ENCODE measurements at regions not wholly inside any gene's neighbourhood (a gene's known extent, or its start where the extent isn't known, plus 50 kb on each side); places are given as distances from the start of the nearest gene placed in this dataset.

DNA sequence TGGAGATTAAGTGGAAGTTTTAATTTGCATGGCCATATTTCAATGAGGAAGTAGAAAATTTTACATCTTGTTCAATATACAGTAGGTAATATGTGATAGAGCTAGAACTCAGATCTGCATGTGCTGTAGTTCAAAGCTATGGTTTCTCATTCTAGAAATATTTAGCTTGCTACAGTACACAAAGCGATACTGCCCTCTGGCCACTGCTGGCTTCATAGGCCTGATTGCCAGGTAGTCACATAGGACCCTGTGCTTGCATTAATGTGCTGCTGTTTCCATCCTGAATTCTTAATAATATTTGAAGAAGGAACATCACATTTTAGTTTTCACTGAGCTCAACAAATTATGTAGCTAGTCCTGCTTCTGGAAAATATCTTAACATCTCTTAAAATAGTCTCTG lies 87.0 kb downstream of the PLSCR2 start:
- no peak for DNase-seq (ENCODE audit: low spot score)
- in situ Hi-C loops (cut with MboI; ENCODE audit: low sequenced_read_pairs, unreplicated experiment): no loop called here
- TF ChIP-seq, protein P1, sequence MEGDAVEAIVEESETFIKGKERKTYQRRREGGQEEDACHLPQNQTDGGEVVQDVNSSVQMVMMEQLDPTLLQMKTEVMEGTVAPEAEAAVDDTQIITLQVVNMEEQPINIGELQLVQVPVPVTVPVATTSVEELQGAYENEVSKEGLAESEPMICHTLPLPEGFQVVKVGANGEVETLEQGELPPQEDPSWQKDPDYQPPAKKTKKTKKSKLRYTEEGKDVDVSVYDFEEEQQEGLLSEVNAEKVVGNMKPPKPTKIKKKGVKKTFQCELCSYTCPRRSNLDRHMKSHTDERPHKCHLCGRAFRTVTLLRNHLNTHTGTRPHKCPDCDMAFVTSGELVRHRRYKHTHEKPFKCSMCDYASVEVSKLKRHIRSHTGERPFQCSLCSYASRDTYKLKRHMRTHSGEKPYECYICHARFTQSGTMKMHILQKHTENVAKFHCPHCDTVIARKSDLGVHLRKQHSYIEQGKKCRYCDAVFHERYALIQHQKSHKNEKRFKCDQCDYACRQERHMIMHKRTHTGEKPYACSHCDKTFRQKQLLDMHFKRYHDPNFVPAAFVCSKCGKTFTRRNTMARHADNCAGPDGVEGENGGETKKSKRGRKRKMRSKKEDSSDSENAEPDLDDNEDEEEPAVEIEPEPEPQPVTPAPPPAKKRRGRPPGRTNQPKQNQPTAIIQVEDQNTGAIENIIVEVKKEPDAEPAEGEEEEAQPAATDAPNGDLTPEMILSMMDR (IDR thresholded peaks at IDR 0.05; ENCODE audit: borderline replicate concordance, control extremely low read depth, extremely low read depth, insufficient read depth, missing control alignments): no peak

DNA sequence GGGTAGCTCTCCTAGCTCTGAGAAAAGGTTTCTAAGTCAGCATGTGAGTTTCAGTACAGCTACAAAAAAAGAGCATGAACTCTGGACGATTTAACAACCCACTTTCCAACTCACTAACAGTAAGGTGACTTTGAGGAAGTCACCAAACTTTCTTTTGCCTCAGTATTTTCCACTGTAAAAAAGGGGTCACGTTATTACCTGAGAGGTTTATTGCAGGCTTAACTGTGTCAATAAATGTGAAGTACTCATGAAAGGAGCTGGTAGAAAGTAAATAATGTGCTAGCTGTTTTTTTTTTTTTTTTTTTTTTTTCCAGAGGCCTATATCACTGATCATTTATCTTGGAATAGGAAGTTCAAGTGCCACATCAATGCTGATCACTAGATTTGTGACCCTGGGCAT lies 89.3 kb downstream of the PLSCR2 start:
- TF ChIP-seq, protein P1 (IDR thresholded peaks at IDR 0.05; ENCODE audit: borderline replicate concordance, control extremely low read depth, extremely low read depth, insufficient read depth, missing control alignments): no peak
- in situ Hi-C loops (cut with MboI; ENCODE audit: low sequenced_read_pairs, unreplicated experiment): no loop called here
- no peak for DNase-seq (ENCODE audit: low spot score)

DNA sequence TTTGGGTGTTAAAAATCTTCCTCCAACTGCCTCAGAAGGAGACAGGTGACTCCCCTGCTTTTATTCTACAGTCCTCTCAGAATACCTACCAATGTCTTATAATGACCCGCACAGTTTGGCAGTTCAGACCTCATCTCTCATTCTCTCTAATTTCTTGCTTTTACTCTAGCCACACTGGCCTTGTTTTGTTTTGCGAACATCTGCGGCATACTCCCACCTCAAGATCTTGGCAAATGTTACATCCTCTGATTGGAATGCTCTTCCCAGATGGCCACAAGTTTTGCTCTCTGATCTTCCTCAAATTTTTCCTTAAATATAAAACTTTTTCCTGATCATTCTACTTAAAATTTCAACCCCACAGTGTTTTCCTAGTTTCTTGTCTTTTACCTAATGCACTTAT lies 94.1 kb downstream of the PLSCR2 start:
- TF ChIP-seq, protein P1 (IDR thresholded peaks at IDR 0.05; ENCODE audit: borderline replicate concordance, control extremely low read depth, extremely low read depth, insufficient read depth, missing control alignments): no peak
- in situ Hi-C loops (cut with MboI; ENCODE audit: low sequenced_read_pairs, unreplicated experiment): no loop called here
- no peak for DNase-seq (ENCODE audit: low spot score)

DNA sequence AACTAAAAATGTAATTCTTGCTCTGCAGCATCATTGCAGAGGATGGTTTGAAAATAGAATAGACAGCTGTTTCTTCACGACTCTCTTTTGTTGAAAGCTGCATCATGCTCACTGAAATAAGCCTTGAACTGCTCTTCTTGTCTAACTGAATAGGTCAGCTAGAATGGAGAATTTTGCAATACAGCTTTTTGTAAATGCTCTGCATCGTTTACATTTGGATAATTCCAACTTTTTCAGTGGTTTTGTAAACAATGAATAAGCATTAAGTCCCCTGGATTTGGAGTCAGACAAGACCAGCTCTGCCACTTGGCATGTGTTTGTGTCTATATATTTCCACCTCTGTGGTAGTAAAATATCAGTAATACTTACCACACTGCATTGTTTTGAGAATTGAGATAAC lies 95.2 kb downstream of the PLSCR2 start:
- DNase-seq (ENCODE audit: low spot score): no peak
- in situ Hi-C loops (cut with MboI; ENCODE audit: low sequenced_read_pairs, unreplicated experiment): no loop called here
- TF ChIP-seq, protein P1 (IDR thresholded peaks at IDR 0.05; ENCODE audit: borderline replicate concordance, control extremely low read depth, extremely low read depth, insufficient read depth, missing control alignments): no peak

DNA sequence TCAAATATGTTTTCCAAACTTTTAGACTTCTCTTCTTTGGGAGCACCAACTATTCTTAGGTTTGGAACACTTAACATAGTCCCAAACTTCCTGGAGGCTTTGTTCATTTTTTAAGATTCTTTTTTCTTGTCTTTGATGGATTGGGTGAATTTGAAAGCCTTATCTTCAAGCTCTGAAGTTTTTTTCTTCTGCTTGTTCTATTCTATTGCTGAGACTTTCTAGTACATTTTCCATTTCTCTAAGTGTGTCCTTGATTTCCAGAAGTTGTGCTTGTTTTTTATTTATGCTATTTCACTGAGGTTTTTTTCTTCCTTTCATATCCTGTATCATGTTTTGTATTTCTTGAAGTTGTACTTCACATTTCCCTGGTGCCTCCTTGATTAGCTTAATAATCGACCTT lies 97.5 kb downstream of the PLSCR2 start:
- TF ChIP-seq, protein P1 (IDR thresholded peaks at IDR 0.05; ENCODE audit: borderline replicate concordance, control extremely low read depth, extremely low read depth, insufficient read depth, missing control alignments): no peak
- DNase-seq (ENCODE audit: low spot score): no peak
- in situ Hi-C loops (cut with MboI; ENCODE audit: low sequenced_read_pairs, unreplicated experiment): no loop called here

DNA sequence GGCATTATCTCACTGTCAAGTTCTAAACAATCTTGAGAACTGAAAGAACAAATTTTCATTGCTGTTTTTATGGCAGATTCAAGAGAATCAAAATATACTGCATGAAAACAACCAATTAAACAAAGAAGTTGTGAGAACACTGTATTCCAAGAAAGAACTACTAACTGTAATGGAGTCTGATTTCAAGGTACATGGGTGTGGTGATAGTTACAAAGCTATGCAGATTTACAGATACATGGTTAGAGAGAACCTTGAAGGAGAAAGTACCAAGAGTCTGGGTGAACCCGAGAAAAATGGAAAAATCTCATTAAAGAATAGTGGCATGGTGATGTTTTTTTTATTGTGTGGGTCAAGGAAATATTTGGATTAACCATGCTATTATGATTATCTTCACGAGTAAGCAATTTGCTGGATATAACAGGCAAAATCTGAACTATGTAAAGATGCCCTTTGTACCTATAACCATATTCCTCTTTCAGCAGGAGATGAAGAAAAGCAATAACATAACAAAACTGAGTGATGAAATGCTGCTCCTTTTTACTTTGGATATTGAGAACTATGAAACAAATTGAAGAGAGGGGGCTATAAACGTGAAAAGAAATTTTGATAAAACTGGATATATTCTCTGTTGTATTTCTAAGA lies 100.4 kb downstream of the PLSCR2 start:
- in situ Hi-C loops (cut with MboI; ENCODE audit: low sequenced_read_pairs, unreplicated experiment): no loop called here
- TF ChIP-seq, protein P1 (IDR thresholded peaks at IDR 0.05; ENCODE audit: borderline replicate concordance, control extremely low read depth, extremely low read depth, insufficient read depth, missing control alignments): no peak
- no peak for DNase-seq (ENCODE audit: low spot score)

Measured in GM13976 (cell line).